Thyroid gland (tissue), 4 donors: ENCODE measurements at regions not wholly inside any gene's neighbourhood (a gene's known extent, or its start where the extent isn't known, plus 50 kb on each side); places are given as distances from the start of the nearest gene placed in this dataset.
A peak's percentile ranks its signal among the peaks of the same experiment; 100 is the strongest.

ENCODE experiments used
- DNase-seq, 2 donors: peaks; one replicate each; pipeline ENCODE4 v3.0.0-alpha.2; 2019
- H3K27ac ChIP-seq, 3 donors: fragments of 200-600 bp; sonication (generic); 1 replicate in 2 of 3; 2 replicates in 1 of 3; pipeline ENCODE4 v1.5.1; 2016 to 2019; ENCODE audit warnings: mild to moderate bottlenecking in 1 of 3, moderate library complexity in 1 of 3
- H3K27me3 ChIP-seq: fragments of 200-600 bp; sonication (generic); one replicate; pipeline ENCODE4 v1.5.1; 2019
- H3K36me3 ChIP-seq, 2 donors: fragments of 200-600 bp; sonication (generic); one replicate each; pipeline ENCODE4 v1.5.1; 2016 to 2019
- H3K4me1 ChIP-seq, 2 donors: fragments of 200-600 bp; sonication (generic); one replicate each; pipeline ENCODE4 v1.5.1; 2017 to 2019
- H3K4me3 ChIP-seq, 3 donors: fragments of 200-600 bp; sonication (generic); replicated peaks in 1 of 3; 1 replicate in 2 of 3; 2 replicates in 1 of 3; pipeline ENCODE4 v1.5.1; 2016; ENCODE audit warnings: mild to moderate bottlenecking in 1 of 3
- H3K9me3 ChIP-seq: fragments of 200-600 bp; sonication (generic); one replicate; pipeline ENCODE4 v1.5.1; 2017
- POLR2A ChIP-seq, 2 donors: fragments of 450-650 bp; IDR thresholded peaks; one replicate each; pipeline ENCODE4 v1.6.1; 2017; ENCODE audit warnings: antibody characterized with exemption in 2 of 2, mild to moderate bottlenecking in 2 of 2, moderate library complexity in 1 of 2
- WGBS, 2 donors: methylation state at CpG; one replicate each; pipeline ENCODE4 v1.1.5; 2017; 5-methylcytosine and 5-hydroxymethylcytosine counted together
- intact Hi-C: fragments of 100-400 bp; cut with DNase I; formaldehyde crosslinking; loops from one replicate; pipeline ENCODE4 v1.15.1; 2023
- TF ChIP-seq, protein P1 (sequence below), 6 experiments: fragments of 200-600 bp in 3 of 6; fragments of 450-650 bp in 3 of 6; sonication (generic) in 3 of 6; IDR thresholded peaks; one replicate each; pipeline ENCODE4 v1.5.1; 2016 to 2019; ENCODE audit warnings: antibody characterized with exemption in 6 of 6, mild to moderate bottlenecking in 2 of 6, inconsistent platforms in 1 of 6, moderate library complexity in 1 of 6

- Histone ChIP-seq H3K27me3 (no peaks in the 10 kb centered on the region), H3K27ac (peak overlapping the region; percentile 60 to 77 (median 63)), H3K36me3 (no peaks in the 10 kb centered on the region), H3K4me1 (peaks cover 33 to 45% of the 10 kb centered on the region in 2 donors), H3K9me3 (no peaks in the 10 kb centered on the region), H3K4me3 (no peak overlapping the region)
- 12 to 28% methylated on average over 6 of the region's 6 CpGs for WGBS, 2 donors
- intact Hi-C loops: no loop called here
- TF ChIP-seq POLR2A (IDR thresholded peaks at IDR 0.05): peak in 1 of 2 donors; percentile 53
- TF ChIP-seq, protein P1, sequence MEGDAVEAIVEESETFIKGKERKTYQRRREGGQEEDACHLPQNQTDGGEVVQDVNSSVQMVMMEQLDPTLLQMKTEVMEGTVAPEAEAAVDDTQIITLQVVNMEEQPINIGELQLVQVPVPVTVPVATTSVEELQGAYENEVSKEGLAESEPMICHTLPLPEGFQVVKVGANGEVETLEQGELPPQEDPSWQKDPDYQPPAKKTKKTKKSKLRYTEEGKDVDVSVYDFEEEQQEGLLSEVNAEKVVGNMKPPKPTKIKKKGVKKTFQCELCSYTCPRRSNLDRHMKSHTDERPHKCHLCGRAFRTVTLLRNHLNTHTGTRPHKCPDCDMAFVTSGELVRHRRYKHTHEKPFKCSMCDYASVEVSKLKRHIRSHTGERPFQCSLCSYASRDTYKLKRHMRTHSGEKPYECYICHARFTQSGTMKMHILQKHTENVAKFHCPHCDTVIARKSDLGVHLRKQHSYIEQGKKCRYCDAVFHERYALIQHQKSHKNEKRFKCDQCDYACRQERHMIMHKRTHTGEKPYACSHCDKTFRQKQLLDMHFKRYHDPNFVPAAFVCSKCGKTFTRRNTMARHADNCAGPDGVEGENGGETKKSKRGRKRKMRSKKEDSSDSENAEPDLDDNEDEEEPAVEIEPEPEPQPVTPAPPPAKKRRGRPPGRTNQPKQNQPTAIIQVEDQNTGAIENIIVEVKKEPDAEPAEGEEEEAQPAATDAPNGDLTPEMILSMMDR (IDR thresholded peaks at IDR 0.05): no peak
- peak; percentile 82 to 84 for DNase-seq
These were observed 72.1 kb upstream of the MAGI1 start for GRCh38 chr3:66110840-66111239.

- intact Hi-C loops: no loop called here
- peak; percentile 56 to 69 for DNase-seq
- Histone ChIP-seq H3K4me1 (peaks cover 24 to 34% of the 10 kb centered on the region in 2 donors), H3K4me3 (no peak overlapping the region), H3K36me3 (no peaks in the 10 kb centered on the region), H3K27me3 (no peaks in the 10 kb centered on the region), H3K9me3 (no peaks in the 10 kb centered on the region), H3K27ac (peak overlapping the region; percentile 26 to 73 (median 42))
- TF ChIP-seq, protein P1 (IDR thresholded peaks at IDR 0.05): no peak
- TF ChIP-seq POLR2A (IDR thresholded peaks at IDR 0.05): no peak
- WGBS, 2 donors: 40 to 43% methylated on average over 4 of the region's 4 CpGs
These were observed 69.1 kb upstream of the MAGI1 start for GRCh38 chr3:66107855-66108254.

DNA sequence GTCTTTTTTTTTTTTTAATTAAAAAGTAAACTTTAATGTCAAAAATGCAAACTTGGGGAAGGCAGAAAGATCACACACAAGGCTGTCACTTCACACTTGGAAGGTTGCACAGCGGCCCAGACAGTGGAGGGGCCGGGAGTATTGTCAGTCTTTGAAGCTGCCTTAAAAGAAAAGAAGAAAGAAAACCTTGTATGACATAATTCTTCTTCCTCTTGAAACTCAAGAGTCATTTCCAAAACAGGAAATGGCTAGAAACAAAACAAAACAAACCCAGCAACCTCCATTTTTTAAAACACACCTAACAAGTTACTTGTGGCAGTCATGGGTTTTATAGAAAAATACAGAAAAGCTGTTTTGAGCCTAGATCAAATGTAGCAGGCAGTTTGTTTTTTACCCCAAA, 68.1 kb upstream of the MAGI1 start:
- TF ChIP-seq, protein P1 (IDR thresholded peaks at IDR 0.05): no peak
- no peak for TF ChIP-seq POLR2A (IDR thresholded peaks at IDR 0.05)
- H3K36me3 ChIP-seq: no peaks in the 10 kb centered on the region
- intact Hi-C loops: no loop called here
- no peak overlapping the region for H3K4me3 ChIP-seq
- peak in 1 of 2 donors; percentile 17 for DNase-seq
- peaks cover 24 to 34% of the 10 kb centered on the region in 2 donors for H3K4me1 ChIP-seq
- no peaks in the 10 kb centered on the region for H3K9me3 ChIP-seq
- H3K27ac ChIP-seq: peak overlapping the region in 1 of 3 donors; percentile 42
- no peaks in the 10 kb centered on the region for H3K27me3 ChIP-seq
- WGBS, 2 donors: 50 to 53% methylated on average over 2 of the region's 2 CpGs

GRCh38 chr3:66104535-66104934, 65.8 kb upstream of the MAGI1 start:
- intact Hi-C loops: no loop called here
- Histone ChIP-seq H3K27ac (no peak overlapping the region), H3K4me3 (no peak overlapping the region), H3K4me1 (peaks cover 14 to 21% of the 10 kb centered on the region in 2 donors), H3K36me3 (no peaks in the 10 kb centered on the region), H3K9me3 (no peaks in the 10 kb centered on the region), H3K27me3 (no peaks in the 10 kb centered on the region)
- no peak for TF ChIP-seq POLR2A (IDR thresholded peaks at IDR 0.05)
- TF ChIP-seq, protein P1 (IDR thresholded peaks at IDR 0.05): no peak
- DNase-seq: no peak

GRCh38 chr3:66103729-66104128, 65.0 kb upstream of the MAGI1 start:
- WGBS, 2 donors: 93 to 95% methylated on average over 3 of the region's 3 CpGs
- TF ChIP-seq, protein P1 (IDR thresholded peaks at IDR 0.05): no peak
- no peak for TF ChIP-seq POLR2A (IDR thresholded peaks at IDR 0.05)
- no peaks in the 10 kb centered on the region for H3K9me3 ChIP-seq
- H3K4me1 ChIP-seq: peaks cover 13 to 19% of the 10 kb centered on the region in 2 donors
- intact Hi-C loops: no loop called here
- no peak for DNase-seq
- H3K36me3 ChIP-seq: no peaks in the 10 kb centered on the region
- H3K27ac ChIP-seq: no peak overlapping the region
- no peaks in the 10 kb centered on the region for H3K27me3 ChIP-seq
- H3K4me3 ChIP-seq: no peak overlapping the region
